Activated naive CD8-positive, alpha-beta T cell (primary cell): ENCODE measurements at regions not wholly inside any gene's neighbourhood (a gene's known extent, or its start where the extent isn't known, plus 50 kb on each side); places are given as distances from the start of the nearest gene placed in this dataset.
"Not testable (repeated sequence)": the region's sequence is repeated elsewhere in the genome, so short reads cannot be mapped to it uniquely, and the experiment has no call there.

Experiments used
- H3K27ac Mint-ChIP-seq: one replicate; pipeline ENCODE4 v1.8.0; 2021; ENCODE audit warnings: mixed read lengths
- H3K27me3 Mint-ChIP-seq: one replicate; pipeline ENCODE4 v1.8.0; 2021; ENCODE audit warnings: mixed read lengths
- H3K36me3 Mint-ChIP-seq: one replicate; pipeline ENCODE4 v1.8.0; 2021; ENCODE audit warnings: mixed read lengths
- H3K4me1 Mint-ChIP-seq: one replicate; pipeline ENCODE4 v1.8.0; 2021; ENCODE audit warnings: low read depth, mixed read lengths
- H3K4me3 Mint-ChIP-seq: one replicate; pipeline ENCODE4 v1.8.0; 2021; ENCODE audit warnings: mild to moderate bottlenecking, mixed read lengths
- H3K9me3 Mint-ChIP-seq: one replicate; pipeline ENCODE4 v1.8.0; 2021; ENCODE audit warnings: low read depth, mixed read lengths

DNA sequence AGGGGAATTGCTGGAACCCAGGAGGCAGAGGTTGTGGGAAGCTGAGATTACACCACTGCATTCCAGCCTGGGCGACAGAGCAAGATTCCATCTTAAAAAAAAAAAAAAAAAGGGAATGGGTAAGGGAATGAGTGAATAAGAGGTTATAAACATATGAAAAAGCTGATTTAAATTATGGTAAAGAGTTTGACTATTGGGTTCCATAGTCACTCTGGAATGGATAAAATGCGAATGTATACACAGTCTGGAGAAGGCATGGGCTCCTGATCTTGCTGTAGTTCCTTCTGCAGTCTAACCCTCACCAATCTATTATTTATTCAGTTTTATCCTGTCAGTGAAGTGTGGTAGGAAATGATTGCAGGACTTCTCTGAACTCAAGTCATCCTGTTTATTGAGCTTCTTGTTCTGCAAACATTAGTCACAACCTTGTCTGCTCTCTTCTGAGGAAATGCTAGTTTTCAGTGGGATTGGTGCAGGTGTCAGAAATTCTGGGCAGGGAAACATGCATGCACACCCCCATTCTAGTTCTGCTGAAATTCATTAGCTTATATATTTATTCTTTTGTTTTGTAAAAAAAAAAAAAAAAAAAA is 190.9 kb upstream of the CFAP20DC start:
- Mint-ChIP-seq H3K4me3 (no peak overlapping the region), H3K27ac (no peak overlapping the region), H3K36me3 (no peaks in the 10 kb centered on the region), H3K9me3 (no peaks in the 10 kb centered on the region), H3K4me1 (peaks cover under 1% of the 10 kb centered on the region), H3K27me3 (peaks cover 1% of the 10 kb centered on the region)

GRCh38 chr3:59237121-59237520 is 187.3 kb upstream of the CFAP20DC start:
- no peak overlapping the region for H3K4me3 Mint-ChIP-seq
- H3K27me3 Mint-ChIP-seq, result peaks cover 1% of the 10 kb centered on the region
- H3K27ac Mint-ChIP-seq, result no peak overlapping the region
- H3K9me3 Mint-ChIP-seq, result peaks cover 3% of the 10 kb centered on the region
- no peaks in the 10 kb centered on the region for H3K36me3 Mint-ChIP-seq
- peaks cover 1% of the 10 kb centered on the region for H3K4me1 Mint-ChIP-seq

DNA sequence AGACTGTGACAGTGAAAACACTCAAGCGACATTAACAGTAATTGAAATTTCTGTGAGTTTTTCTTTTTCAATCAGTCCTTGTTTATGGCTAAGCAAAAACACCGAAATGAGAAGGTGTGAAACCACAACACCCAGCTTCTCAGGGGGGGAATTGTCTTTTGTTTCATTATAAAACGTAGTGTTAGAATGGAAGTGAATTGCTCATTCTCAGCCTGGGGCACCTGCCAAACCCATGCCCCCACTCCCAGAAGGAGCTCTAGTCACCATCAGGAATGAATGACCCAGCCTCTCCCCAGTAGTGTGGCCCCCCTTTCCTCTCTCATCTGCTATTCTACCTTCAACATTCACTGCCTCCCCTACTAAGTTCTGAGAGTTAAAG is 185.8 kb upstream of the CFAP20DC start:
- no peak overlapping the region for H3K27ac Mint-ChIP-seq
- H3K27me3 Mint-ChIP-seq, result peaks cover 1% of the 10 kb centered on the region
- H3K9me3 Mint-ChIP-seq, result peaks cover 13% of the 10 kb centered on the region
- peaks cover 1% of the 10 kb centered on the region for H3K4me1 Mint-ChIP-seq
- peaks cover 6% of the 10 kb centered on the region for H3K36me3 Mint-ChIP-seq
- no peak overlapping the region for H3K4me3 Mint-ChIP-seq

DNA sequence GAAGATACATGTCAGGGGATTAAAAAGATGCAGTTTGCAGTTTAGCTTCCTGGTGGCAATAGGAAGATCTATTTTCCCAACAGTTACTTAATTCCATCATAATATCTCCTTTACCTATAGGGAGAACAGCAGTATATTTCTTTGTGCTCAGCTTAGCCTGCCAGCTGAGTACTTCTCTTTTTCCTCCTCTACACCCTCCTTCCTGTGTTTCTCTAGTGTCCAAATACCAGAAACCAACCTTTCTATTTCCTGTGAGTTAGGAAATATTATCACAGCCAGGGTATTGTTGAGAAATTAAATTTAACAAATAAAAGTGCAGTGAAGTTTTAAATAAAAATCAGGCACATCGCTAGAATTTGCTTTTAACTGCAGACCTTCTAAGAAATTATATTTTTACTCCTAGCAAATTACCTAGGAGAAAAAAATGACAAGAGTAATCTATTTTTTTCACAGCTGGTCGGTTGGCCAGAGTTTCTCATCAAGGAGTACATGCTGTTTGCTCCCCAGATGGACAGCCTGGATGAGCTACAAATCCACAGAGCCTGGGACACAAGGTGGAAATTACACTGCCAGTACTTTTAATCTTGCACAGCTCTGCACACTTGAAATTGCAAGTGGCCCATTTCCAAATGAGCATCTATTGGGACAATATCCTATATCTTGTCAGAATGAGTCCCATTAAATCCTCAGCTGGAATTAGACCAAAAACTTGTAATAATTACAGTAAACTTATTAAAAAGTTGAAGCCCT is 185.2 kb upstream of the CFAP20DC start:
- Mint-ChIP-seq H3K4me1 (peaks cover 1% of the 10 kb centered on the region), H3K4me3 (no peak overlapping the region), H3K9me3 (peaks cover 14% of the 10 kb centered on the region), H3K27me3 (peaks cover 1% of the 10 kb centered on the region), H3K27ac (no peak overlapping the region), H3K36me3 (peaks cover 7% of the 10 kb centered on the region)

DNA sequence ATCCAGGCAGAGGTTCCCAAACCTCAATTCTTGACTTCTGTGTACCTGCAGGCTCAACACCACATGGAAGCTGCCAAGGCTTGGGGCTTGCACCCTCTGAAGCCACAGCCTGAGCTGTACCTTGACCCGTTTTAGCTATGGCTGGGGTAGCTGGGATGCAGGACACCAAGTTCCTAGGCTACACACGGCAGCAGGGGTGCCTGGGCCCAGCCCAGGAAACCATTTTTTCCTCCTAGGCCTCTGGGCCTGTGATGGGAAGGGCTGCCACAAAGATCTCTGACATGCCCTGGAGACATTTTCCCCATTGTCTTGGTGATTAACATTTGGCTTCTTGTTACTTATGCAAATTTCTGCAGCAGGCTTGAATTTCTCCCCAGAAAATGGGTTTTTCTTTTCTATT is 180.6 kb upstream of the CFAP20DC start:
- H3K4me3 Mint-ChIP-seq, H3K4me1 Mint-ChIP-seq, H3K27ac Mint-ChIP-seq, H3K27me3 Mint-ChIP-seq: not testable (repeated sequence)
- peaks cover 14% of the 10 kb centered on the region for H3K36me3 Mint-ChIP-seq
- H3K9me3 Mint-ChIP-seq, result peaks cover 20% of the 10 kb centered on the region

GRCh38 chr3:59213860-59214259 is 164.0 kb upstream of the CFAP20DC start:
- Mint-ChIP-seq H3K4me1 (no peaks in the 10 kb centered on the region), H3K27me3 (no peaks in the 10 kb centered on the region), H3K27ac (no peak overlapping the region), H3K36me3 (no peaks in the 10 kb centered on the region), H3K9me3 (no peaks in the 10 kb centered on the region), H3K4me3 (no peak overlapping the region)

DNA sequence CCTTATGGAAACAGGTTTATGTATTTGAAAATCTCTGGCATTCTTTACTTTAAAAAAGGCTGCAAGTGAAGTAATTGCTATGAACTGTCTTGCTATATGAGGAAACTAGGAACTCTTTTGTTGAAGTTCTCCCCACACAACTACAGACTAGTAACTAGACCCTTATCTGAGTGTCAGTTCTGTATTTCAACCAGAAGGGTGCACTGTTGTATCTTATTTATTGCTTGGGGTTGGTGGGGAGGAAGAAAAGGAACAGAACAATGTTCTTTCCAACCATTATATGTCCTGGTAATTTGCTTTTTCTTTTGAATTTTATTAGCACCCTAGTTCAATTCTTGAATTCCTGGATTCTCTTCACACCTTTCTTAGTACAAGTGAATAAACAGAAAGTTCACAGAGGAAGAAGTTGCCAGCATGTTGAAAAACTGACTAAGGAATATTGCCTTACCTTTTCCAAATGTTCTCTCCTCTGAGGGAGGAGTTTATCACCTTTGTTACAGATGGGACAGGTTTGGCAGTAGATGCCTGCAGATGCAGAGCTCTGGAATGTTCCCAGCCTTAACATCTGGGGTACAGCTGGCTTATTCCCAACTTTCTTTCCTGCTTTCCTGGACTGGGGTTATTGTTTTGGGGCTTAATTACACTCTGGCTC is 162.4 kb upstream of the CFAP20DC start:
- Mint-ChIP-seq H3K27me3 (peaks cover 2% of the 10 kb centered on the region), H3K36me3 (no peaks in the 10 kb centered on the region), H3K27ac (no peak overlapping the region), H3K4me1 (no peaks in the 10 kb centered on the region), H3K9me3 (no peaks in the 10 kb centered on the region), H3K4me3 (no peak overlapping the region)

GRCh38 chr3:59210260-59210659 is 160.4 kb upstream of the CFAP20DC start:
- H3K4me3 Mint-ChIP-seq, result no peak overlapping the region
- no peaks in the 10 kb centered on the region for H3K36me3 Mint-ChIP-seq
- no peaks in the 10 kb centered on the region for H3K9me3 Mint-ChIP-seq
- H3K27ac Mint-ChIP-seq, result no peak overlapping the region
- H3K27me3 Mint-ChIP-seq, result peaks cover 7% of the 10 kb centered on the region
- H3K4me1 Mint-ChIP-seq, result no peaks in the 10 kb centered on the region

- no peaks in the 10 kb centered on the region for H3K9me3 Mint-ChIP-seq
- no peak overlapping the region for H3K27ac Mint-ChIP-seq
- H3K27me3 Mint-ChIP-seq, result no peaks in the 10 kb centered on the region
- no peak overlapping the region for H3K4me3 Mint-ChIP-seq
- H3K4me1 Mint-ChIP-seq, result no peaks in the 10 kb centered on the region
- no peaks in the 10 kb centered on the region for H3K36me3 Mint-ChIP-seq
These were observed 142.6 kb upstream of the CFAP20DC start for GRCh38 chr3:59192473-59192872.

DNA sequence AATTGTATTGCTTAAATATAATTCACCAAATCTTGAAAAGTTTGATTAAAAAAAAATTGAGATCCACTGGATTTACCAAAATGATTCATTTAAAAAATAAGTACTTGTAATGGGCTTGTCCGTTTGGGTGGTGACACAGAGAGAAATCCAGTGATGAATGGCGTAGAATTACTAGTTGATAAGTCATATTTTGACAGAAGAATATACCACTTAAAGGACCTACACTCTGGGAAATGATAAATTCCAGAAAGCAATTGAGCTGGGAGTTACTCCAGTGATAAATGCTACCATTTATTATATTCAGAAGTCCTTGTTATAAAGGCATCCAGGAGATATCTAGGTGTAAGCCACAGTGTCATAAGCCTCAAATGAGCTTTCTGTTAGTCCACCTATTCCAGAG is 141.8 kb upstream of the CFAP20DC start:
- Mint-ChIP-seq H3K4me1 (no peaks in the 10 kb centered on the region), H3K27ac (no peak overlapping the region), H3K9me3 (no peaks in the 10 kb centered on the region), H3K4me3 (no peak overlapping the region), H3K27me3 (no peaks in the 10 kb centered on the region), H3K36me3 (no peaks in the 10 kb centered on the region)

DNA sequence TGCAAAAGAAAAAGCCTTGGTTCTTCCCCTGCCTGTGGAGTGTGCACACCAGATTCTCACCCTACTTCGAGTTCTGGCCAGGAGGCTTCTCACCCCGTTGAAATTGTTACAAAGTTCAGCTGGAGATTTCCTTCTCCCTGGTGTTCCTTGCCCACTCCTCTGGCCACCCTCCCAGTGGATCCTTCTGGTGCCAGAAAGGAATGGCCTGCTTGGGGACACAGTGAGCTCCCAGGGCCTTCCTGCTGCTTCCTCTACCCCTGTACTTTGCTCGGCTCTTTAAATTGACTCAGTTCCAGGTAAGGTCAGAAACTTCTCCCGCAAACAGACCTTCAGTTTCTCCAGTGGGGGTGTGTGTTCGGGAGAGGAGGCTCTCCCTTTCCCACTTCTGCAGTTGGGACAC is 140.1 kb upstream of the CFAP20DC start:
- peaks cover 2% of the 10 kb centered on the region for H3K4me1 Mint-ChIP-seq
- H3K4me3 Mint-ChIP-seq, result no peak overlapping the region
- no peaks in the 10 kb centered on the region for H3K27me3 Mint-ChIP-seq
- H3K36me3 Mint-ChIP-seq, result no peaks in the 10 kb centered on the region
- no peak overlapping the region for H3K27ac Mint-ChIP-seq
- H3K9me3 Mint-ChIP-seq, result no peaks in the 10 kb centered on the region

GRCh38 chr3:59189526-59189925 is 139.7 kb upstream of the CFAP20DC start:
- H3K27me3 Mint-ChIP-seq, result no peaks in the 10 kb centered on the region
- H3K27ac Mint-ChIP-seq, result no peak overlapping the region
- H3K4me3 Mint-ChIP-seq, result no peak overlapping the region
- H3K9me3 Mint-ChIP-seq, result no peaks in the 10 kb centered on the region
- H3K4me1 Mint-ChIP-seq, result peaks cover 2% of the 10 kb centered on the region
- H3K36me3 Mint-ChIP-seq, result no peaks in the 10 kb centered on the region

GRCh38 chr3:59186725-59187124 is 136.9 kb upstream of the CFAP20DC start:
- H3K36me3 Mint-ChIP-seq, result no peaks in the 10 kb centered on the region
- H3K27ac Mint-ChIP-seq, result no peak overlapping the region
- H3K4me3 Mint-ChIP-seq, result no peak overlapping the region
- peaks cover 2% of the 10 kb centered on the region for H3K4me1 Mint-ChIP-seq
- H3K9me3 Mint-ChIP-seq, result no peaks in the 10 kb centered on the region
- H3K27me3 Mint-ChIP-seq, result peaks cover 1% of the 10 kb centered on the region

DNA sequence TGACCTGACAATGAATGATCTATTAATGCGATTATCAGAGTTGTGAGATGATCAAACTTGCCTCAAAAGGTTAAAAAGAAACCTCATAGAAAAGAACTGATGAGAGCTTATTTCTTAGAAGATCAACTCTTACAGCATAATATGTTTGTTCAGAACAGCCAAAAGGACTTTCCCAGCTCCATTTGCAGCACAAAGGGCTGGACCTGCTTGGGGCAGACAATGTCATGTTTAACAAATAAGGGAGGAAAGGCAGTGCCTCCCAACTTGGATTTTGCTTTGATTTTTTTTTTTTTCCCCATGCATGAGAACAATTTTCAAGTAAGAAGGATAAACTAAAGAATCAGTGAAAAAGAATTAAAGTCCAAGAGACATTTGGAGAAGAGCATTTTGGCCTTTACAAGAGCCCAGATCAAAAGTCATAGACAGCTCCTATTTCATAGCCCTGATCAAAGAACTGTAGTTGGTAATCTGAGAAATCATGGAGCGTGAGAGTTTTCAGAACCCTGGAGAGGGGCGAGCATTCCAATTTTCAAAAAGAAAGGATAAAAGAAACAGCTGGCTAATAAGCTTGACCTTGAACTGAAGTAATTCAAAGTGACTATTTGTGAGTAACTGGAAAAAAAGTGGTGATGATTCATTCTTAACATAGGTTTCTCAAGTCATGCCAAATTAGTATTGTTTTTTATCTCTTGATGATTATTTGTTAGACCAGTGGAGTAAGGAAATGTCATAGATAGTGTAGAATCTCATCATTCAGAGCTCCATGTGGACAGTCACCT is 136.0 kb upstream of the CFAP20DC start:
- Mint-ChIP-seq H3K36me3 (no peaks in the 10 kb centered on the region), H3K4me3 (no peak overlapping the region), H3K9me3 (no peaks in the 10 kb centered on the region), H3K4me1 (peaks cover 2% of the 10 kb centered on the region), H3K27ac (no peak overlapping the region), H3K27me3 (peaks cover 1% of the 10 kb centered on the region)

DNA sequence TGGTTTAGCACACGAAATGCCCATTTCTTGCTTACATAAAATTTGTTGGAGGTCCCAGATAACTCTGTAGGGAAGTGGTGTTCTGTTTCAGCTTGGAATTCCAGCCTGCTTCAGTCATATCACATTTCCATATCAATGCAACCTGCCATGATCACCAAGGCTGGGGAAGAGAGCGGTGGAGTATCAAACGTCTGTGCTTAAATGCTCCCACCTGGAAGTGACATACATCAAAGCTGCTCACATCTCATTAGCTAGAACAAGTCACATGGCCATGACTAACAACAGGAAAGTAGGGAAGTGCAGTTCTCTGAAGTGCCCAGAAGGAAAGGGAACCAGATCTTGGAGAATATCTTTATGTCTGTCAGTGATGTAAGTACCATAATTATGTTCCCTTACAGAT is 130.2 kb upstream of the CFAP20DC start:
- H3K27ac Mint-ChIP-seq, result no peak overlapping the region
- no peak overlapping the region for H3K4me3 Mint-ChIP-seq
- H3K9me3 Mint-ChIP-seq, result no peaks in the 10 kb centered on the region
- peaks cover 14% of the 10 kb centered on the region for H3K27me3 Mint-ChIP-seq
- peaks cover 3% of the 10 kb centered on the region for H3K36me3 Mint-ChIP-seq
- no peaks in the 10 kb centered on the region for H3K4me1 Mint-ChIP-seq
